ENCODE measurements at regions not wholly inside any gene's neighbourhood (a gene's known extent, or its start where the extent isn't known, plus 50 kb on each side); places are given as distances from the start of the nearest gene placed in this dataset.

DNA sequence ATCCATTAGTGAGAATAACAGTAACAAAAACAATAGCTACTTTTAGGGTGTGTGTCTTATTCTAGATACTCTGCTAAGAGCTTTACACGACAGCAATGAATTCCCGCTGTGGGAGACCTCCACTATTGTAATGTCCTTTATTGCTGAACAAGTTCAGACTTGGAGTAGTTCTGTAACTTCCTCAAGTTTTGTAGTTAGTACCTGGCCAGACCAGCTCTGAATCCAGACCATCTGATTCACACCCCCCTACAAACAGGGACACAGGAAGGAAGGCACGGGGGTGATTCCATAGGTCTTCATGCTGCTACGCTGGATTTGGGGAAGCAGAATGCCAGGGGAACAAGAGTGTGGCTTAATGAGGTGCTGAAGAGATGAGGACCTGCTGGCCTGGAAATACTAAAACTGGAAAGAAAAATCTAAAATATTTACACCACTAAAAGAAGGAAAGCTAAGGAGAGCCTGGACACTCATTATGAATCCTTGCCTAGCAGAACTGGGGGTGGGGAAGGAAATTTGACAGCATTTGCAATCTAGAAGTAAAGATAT is 194.6 kb upstream of the TMEM72 start:
- no peak for DNase-seq (ENCODE audit: low read depth)
- TF ChIP-seq, protein P1, sequence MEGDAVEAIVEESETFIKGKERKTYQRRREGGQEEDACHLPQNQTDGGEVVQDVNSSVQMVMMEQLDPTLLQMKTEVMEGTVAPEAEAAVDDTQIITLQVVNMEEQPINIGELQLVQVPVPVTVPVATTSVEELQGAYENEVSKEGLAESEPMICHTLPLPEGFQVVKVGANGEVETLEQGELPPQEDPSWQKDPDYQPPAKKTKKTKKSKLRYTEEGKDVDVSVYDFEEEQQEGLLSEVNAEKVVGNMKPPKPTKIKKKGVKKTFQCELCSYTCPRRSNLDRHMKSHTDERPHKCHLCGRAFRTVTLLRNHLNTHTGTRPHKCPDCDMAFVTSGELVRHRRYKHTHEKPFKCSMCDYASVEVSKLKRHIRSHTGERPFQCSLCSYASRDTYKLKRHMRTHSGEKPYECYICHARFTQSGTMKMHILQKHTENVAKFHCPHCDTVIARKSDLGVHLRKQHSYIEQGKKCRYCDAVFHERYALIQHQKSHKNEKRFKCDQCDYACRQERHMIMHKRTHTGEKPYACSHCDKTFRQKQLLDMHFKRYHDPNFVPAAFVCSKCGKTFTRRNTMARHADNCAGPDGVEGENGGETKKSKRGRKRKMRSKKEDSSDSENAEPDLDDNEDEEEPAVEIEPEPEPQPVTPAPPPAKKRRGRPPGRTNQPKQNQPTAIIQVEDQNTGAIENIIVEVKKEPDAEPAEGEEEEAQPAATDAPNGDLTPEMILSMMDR (conservative IDR thresholded peaks at IDR 0.05; ENCODE audit: low read depth, low read length): no peak
- no peak overlapping the region for H3K4me3 ChIP-seq (ENCODE audit: low read depth, low read length)

GRCh38 chr10:44723082-44723481 is 188.1 kb upstream of the TMEM72 start:
- no peak overlapping the region for H3K4me3 ChIP-seq (ENCODE audit: low read depth, low read length)
- TF ChIP-seq, protein P1 (conservative IDR thresholded peaks at IDR 0.05; ENCODE audit: low read depth, low read length): no peak
- no peak for DNase-seq (ENCODE audit: low read depth)

GRCh38 chr10:44723619-44724325 is 187.4 kb upstream of the TMEM72 start:
- DNase-seq (ENCODE audit: low read depth): no peak
- no peak overlapping the region for H3K4me3 ChIP-seq (ENCODE audit: low read depth, low read length)
- TF ChIP-seq, protein P1 (conservative IDR thresholded peaks at IDR 0.05; ENCODE audit: low read depth, low read length): no peak

- no peak overlapping the region for H3K4me3 ChIP-seq (ENCODE audit: low read depth, low read length)
- TF ChIP-seq, protein P1 (conservative IDR thresholded peaks at IDR 0.05; ENCODE audit: low read depth, low read length): no peak
- no peak for DNase-seq (ENCODE audit: low read depth)
Observed at GRCh38 chr10:44724415-44725174, 186.5 kb upstream of the TMEM72 start.

GRCh38 chr10:44725404-44725803 is 185.7 kb upstream of the TMEM72 start:
- H3K4me3 ChIP-seq (ENCODE audit: low read depth, low read length): no peak overlapping the region
- DNase-seq (ENCODE audit: low read depth): no peak
- TF ChIP-seq, protein P1 (conservative IDR thresholded peaks at IDR 0.05; ENCODE audit: low read depth, low read length): no peak

DNA sequence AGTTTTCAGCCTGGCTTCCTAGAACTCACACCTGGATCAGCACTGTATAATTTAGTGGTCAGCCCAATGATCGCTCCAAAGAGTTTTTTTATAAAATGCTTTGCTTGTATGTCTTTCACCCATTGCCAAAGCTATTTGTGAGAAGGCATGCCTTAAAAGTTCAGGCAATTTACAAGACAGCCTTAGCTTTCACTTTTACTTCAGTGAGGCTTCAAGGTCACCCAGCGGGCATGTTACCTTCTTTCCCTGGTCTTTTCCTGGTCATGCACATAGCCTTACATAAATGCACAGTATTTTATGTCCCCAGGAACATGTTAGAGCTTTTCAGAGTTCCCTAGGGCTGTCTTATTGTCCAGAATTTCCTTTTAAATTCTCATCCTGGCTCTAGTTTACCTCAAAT is 179.9 kb upstream of the TMEM72 start:
- no peak overlapping the region for H3K4me3 ChIP-seq (ENCODE audit: low read depth, low read length)
- no peak for DNase-seq (ENCODE audit: low read depth)
- TF ChIP-seq, protein P1 (conservative IDR thresholded peaks at IDR 0.05; ENCODE audit: low read depth, low read length): no peak
